Mononuclear cell (primary cell): ENCODE measurements at regions not wholly inside any gene's neighbourhood (a gene's known extent, or its start where the extent isn't known, plus 50 kb on each side); places are given as distances from the start of the nearest gene placed in this dataset.

Experiments
- H3K27me3 ChIP-seq: 2 replicates; pipeline ENCODE4 v1.6.0; 2011; ENCODE audit warnings: low read length, control low read depth; ENCODE audit not compliant: insufficient read depth
- H3K4me1 ChIP-seq: 2 replicates; pipeline ENCODE4 v1.5.1; 2011; ENCODE audit warnings: mild to moderate bottlenecking, low read length, control low read depth; ENCODE audit not compliant: insufficient read depth
- H3K4me3 ChIP-seq: 2 replicates; pipeline ENCODE4 v1.5.1; 2011; ENCODE audit warnings: mild to moderate bottlenecking, low read length, moderate library complexity
- H3K9me3 ChIP-seq: 2 replicates; pipeline ENCODE4 v1.5.1; 2011; ENCODE audit warnings: low read depth, mild to moderate bottlenecking, control low read depth, low read length

- Histone ChIP-seq H3K9me3 (no peaks in the 10 kb centered on the region), H3K27me3 (no peaks in the 10 kb centered on the region)
Observed at GRCh38 chr15:46317029-46317428, 682.2 kb downstream of the SQOR start.

GRCh38 chr15:46322753-46323152 lies 687.9 kb downstream of the SQOR start:
- Histone ChIP-seq H3K27me3 (no peaks in the 10 kb centered on the region), H3K9me3 (no peaks in the 10 kb centered on the region), H3K4me3 (no peak overlapping the region), H3K4me1 (no peaks in the 10 kb centered on the region)

More at GRCh38 chr15:46317029-46317428, 682.2 kb downstream of the SQOR start:
- Histone ChIP-seq H3K4me3 (no peak overlapping the region), H3K4me1 (no peaks in the 10 kb centered on the region)

- Histone ChIP-seq H3K4me1 (no peaks in the 10 kb centered on the region), H3K4me3 (no peak overlapping the region), H3K9me3 (no peaks in the 10 kb centered on the region), H3K27me3 (no peaks in the 10 kb centered on the region)
Observed at GRCh38 chr15:46326173-46326572, 691.3 kb downstream of the SQOR start.

- Histone ChIP-seq H3K9me3 (no peaks in the 10 kb centered on the region), H3K27me3 (no peaks in the 10 kb centered on the region), H3K4me3 (no peak overlapping the region)
Observed at GRCh38 chr15:46328821-46329220, 694.0 kb downstream of the SQOR start.

GRCh38 chr15:46329876-46330275 lies 695.0 kb downstream of the SQOR start:
- no peak overlapping the region for H3K4me3 ChIP-seq
- H3K4me1 ChIP-seq = no peaks in the 10 kb centered on the region
- H3K9me3 ChIP-seq = no peaks in the 10 kb centered on the region
- H3K27me3 ChIP-seq = no peaks in the 10 kb centered on the region

More at GRCh38 chr15:46328821-46329220, 694.0 kb downstream of the SQOR start:
- H3K4me1 ChIP-seq = no peaks in the 10 kb centered on the region

GRCh38 chr15:46331546-46331945 lies 696.7 kb downstream of the SQOR start:
- Histone ChIP-seq H3K4me1 (no peaks in the 10 kb centered on the region), H3K9me3 (no peaks in the 10 kb centered on the region), H3K4me3 (no peak overlapping the region), H3K27me3 (no peaks in the 10 kb centered on the region)

GRCh38 chr15:46343196-46343935 lies 708.5 kb downstream of the SQOR start:
- Histone ChIP-seq H3K4me3 (no peak overlapping the region), H3K9me3 (no peaks in the 10 kb centered on the region), H3K27me3 (no peaks in the 10 kb centered on the region), H3K4me1 (no peaks in the 10 kb centered on the region)

- no peaks in the 10 kb centered on the region for H3K27me3 ChIP-seq
- no peak overlapping the region for H3K4me3 ChIP-seq
- no peaks in the 10 kb centered on the region for H3K9me3 ChIP-seq
- H3K4me1 ChIP-seq = no peaks in the 10 kb centered on the region
Observed at GRCh38 chr15:46344115-46344724, 709.4 kb downstream of the SQOR start.

GRCh38 chr15:46344915-46345314 lies 710.1 kb downstream of the SQOR start:
- Histone ChIP-seq H3K9me3 (no peaks in the 10 kb centered on the region), H3K27me3 (no peaks in the 10 kb centered on the region), H3K4me3 (no peak overlapping the region), H3K4me1 (no peaks in the 10 kb centered on the region)

GRCh38 chr15:46354443-46354842 lies 719.6 kb downstream of the SQOR start:
- Histone ChIP-seq H3K27me3 (no peaks in the 10 kb centered on the region), H3K9me3 (peaks cover 7% of the 10 kb centered on the region), H3K4me3 (no peak overlapping the region), H3K4me1 (no peaks in the 10 kb centered on the region)

GRCh38 chr15:46365572-46365971 lies 730.7 kb downstream of the SQOR start:
- no peak overlapping the region for H3K4me3 ChIP-seq
- no peaks in the 10 kb centered on the region for H3K4me1 ChIP-seq
- H3K9me3 ChIP-seq = peaks cover 10% of the 10 kb centered on the region
- no peaks in the 10 kb centered on the region for H3K27me3 ChIP-seq

- Histone ChIP-seq H3K9me3 (peaks cover 15% of the 10 kb centered on the region), H3K27me3 (no peaks in the 10 kb centered on the region), H3K4me3 (no peak overlapping the region), H3K4me1 (no peaks in the 10 kb centered on the region)
Observed at GRCh38 chr15:46366360-46367007, 731.7 kb downstream of the SQOR start.

GRCh38 chr15:46383978-46384377 lies 749.1 kb downstream of the SQOR start:
- H3K9me3 ChIP-seq = no peaks in the 10 kb centered on the region
- H3K4me3 ChIP-seq = no peak overlapping the region
- H3K4me1 ChIP-seq = no peaks in the 10 kb centered on the region
- H3K27me3 ChIP-seq = no peaks in the 10 kb centered on the region

GRCh38 chr15:46386356-46386755 lies 751.5 kb downstream of the SQOR start:
- Histone ChIP-seq H3K4me1 (no peaks in the 10 kb centered on the region), H3K9me3 (no peaks in the 10 kb centered on the region), H3K4me3 (no peak overlapping the region), H3K27me3 (no peaks in the 10 kb centered on the region)

- H3K4me1 ChIP-seq = no peaks in the 10 kb centered on the region
- no peaks in the 10 kb centered on the region for H3K9me3 ChIP-seq
- no peaks in the 10 kb centered on the region for H3K27me3 ChIP-seq
- H3K4me3 ChIP-seq = no peak overlapping the region
Observed at GRCh38 chr15:46389739-46390138, 754.9 kb downstream of the SQOR start.
